ENCODE measurements at regions not wholly inside any gene's neighbourhood (a gene's known extent, or its start where the extent isn't known, plus 50 kb on each side); places are given as distances from the start of the nearest gene placed in this dataset.
"Not testable (repeated sequence)": the region's sequence is repeated elsewhere in the genome, so short reads cannot be mapped to it uniquely, and the experiment has no call there.

DNA sequence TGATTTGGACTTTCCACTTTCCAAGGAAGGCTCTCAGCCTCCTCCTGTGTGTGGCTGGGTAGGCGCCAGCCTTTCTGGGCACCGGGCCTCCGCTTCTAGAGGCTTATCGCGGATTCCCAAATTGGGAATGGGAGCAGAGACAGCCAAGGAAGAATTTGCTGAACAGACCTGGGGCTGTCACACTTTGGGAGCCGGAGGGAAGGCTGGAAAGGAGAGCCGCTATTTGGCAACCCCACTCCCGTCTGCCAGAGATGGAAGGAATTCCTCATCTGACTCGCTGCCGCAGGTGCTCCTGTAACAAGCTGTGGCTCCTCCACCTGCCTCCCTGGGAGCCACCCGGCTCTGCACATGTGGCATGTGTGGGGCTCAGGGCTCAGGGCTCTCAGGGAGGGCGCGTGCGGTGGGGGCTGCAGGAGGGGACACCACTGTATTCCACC, 50.8 kb upstream of the ECHDC3 start:
- DNase-seq (ENCODE audit: low spot score), result no peak

DNA sequence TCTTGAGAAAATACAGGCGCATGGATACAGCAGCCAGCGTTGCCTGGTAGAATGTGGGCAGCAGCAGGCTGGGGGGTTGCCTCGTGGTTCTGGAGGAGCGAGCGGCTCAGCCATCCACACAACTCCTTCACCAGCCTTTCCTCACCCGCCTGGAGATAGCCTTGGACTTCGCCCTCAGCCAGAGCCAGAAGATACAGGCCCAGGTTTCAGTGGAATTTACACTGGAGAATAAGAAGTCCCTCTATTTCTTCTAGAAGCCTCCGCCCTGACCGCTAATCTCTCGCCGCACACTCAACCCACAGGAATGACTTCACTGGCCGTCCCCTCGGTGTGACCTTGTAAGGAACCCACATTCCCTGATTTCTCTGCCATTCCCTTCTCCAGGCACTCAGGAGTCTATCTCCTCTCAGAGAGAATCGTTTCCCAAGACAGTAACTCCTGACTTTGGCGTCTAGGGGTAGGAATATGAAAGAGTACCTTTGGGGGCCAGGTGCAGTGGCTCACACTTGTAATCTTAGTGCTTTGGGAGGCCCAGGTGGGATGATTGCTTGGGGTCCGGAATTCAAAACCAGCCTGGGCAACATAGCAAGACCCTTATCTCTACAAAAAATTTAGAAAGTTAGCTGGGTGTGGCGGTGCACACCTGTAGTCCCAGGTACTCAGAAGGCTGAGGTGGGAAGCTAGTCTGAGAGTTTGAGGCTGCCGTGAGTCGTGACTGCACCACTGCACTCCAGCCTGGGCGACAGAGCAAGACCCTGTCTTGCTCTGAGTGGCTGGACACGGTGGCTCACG, 52.0 kb upstream of the ECHDC3 start:
- DNase-seq (ENCODE audit: low spot score), result no peak

DNA sequence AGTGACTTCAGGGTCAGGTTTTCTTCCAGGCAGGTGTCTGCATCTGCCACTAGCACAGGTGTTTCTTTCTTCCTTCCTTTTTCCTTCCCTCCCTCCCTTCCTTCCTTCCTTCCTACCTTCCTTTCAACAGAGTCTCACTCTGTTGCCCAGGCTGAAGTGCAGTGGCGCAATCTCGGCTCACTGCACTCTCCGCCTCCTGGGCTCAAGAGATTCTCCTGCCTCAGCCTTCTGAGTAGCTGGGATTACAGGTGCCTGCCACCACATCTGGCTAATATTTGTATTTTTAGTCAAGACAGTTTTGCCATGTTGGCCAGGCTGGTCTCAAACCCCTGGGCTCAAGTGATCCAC, 53.8 kb upstream of the ECHDC3 start:
- not testable (repeated sequence) for DNase-seq (ENCODE audit: low spot score)

DNA sequence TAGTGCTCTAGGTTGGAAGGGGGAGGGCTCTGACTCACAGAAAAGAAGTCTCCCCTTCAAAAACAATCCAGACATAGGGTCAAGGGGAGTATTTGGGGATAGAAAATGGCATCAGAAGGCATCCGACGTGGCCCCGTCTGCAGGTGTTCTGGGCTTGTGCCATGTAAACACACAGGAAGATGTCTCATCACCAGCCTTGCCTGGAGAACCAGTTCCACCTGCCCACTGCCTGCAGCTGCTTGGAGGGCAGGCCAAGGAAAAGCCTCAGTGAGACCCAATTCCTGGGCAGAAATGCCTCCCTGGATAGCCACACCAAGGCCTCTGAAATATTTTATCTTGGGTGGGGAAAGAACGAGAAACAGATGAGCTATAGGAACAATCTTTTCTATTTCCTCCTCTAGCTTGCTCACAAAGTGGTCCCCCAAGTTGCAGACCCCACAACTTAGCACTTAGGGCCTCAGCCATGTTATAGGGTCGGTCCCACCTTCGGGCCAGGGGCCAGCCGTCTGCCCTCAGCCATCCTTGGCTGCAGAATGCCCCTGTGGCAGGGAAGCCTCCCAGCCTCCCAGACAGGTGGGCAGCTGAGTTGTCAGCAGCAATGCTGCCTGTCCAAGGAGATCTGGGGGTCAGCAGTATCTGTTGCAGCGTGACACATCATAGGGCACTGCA, 54.3 kb upstream of the ECHDC3 start:
- no peak for DNase-seq (ENCODE audit: low spot score)

DNA sequence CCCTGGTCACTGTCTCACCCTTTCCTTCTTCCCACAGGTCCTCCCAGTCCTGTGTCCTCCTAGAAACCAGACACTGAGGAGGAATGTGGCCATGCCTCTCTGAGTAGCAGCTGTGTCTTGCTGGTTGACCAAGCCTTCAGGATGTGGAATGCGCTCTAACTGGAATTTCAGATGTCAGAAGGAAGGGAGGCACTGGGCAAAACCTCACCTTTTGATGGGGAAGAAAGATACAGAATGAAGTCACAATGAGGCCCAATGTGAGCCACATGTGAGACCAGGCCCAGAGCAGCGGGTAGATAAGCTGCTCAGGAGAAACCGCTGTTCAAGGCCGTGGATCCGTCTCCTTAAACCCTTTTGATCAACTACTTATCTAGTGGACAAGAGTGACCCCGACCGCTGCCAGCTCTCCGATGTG, 54.8 kb upstream of the ECHDC3 start:
- DNase-seq (ENCODE audit: low spot score), result no peak

DNA sequence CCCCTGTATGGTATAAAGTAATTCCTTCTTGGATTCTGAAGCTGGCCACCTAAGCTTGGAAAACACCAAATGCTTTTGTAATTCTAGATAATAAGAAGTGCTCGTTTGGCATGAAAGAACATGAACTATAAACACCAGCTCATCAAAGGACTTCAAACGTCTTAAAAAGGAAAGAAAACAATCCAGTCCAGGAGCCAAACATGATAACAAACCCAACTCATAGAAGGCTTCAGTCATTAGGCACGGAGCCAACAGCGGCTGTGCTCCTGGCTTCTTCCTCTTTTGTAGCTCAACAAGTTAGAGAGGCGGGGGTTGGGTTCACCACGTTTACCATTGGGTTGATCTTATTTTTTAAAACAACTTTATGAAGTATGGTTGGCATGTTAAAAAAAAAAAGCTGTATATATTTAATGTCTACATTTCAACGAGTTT, 56.4 kb upstream of the ECHDC3 start:
- DNase-seq (ENCODE audit: low spot score), result no peak

DNA sequence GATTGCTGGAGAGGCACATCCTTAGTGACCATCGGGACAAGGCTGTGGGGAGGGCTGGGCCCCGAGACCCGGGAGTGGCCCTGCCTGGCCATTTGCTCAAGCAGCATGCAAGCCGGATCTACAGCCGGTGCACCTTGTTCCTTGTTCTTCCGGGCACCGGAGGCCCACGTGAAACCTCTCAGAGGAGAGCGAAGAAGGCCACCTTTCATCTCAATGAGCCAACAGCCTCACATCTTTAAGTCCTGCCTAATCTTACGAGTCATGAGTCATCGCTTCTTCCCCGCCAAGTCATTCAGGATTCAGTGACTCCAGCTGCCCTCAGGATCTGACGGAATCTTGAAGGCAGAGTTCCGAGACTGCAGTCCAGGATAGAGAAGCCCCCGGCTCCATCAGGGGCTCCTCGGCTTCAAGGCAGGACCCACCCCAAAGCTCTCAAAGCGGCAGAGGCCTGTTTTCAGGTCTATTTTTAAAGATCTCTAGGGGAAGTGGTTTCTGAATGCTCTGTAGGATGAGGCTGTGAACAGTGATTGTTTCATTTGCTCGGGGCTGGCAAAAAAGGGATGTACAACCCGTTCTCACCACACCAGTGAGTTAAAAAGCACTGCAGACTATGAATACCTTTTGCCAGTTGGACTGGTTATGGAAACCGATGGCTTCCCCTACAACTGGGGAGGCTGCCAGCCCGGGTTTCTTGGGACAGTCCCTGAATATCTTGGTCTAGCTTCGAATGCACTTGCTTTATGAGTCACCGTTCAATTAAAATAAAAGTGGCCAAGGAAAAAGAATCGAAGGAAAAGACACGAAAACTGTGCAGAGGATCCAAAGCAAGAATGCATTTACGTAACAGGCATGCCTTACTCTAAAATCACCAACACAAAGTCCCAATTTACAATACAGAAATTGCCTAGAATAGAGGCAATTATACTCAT, 57.2 kb upstream of the ECHDC3 start:
- DNase-seq (ENCODE audit: low spot score), result no peak

DNA sequence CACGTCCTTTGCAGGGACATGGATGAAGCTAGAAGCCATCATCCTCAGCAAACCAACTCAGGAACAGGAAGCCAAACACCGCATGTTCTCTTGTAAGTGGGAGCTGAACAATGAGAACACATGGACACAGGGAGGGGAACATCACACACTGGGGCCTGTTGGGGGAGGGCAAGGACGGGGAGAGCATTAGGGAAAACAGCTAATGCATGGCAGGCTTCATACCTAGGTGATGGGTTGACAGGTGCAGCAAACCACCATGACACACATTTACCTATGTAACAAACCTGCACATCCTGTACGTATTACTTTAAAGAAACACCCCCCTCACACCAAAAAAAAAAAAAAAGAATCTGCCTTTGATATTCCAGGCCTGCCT, 57.9 kb upstream of the ECHDC3 start:
- not testable (repeated sequence) for DNase-seq (ENCODE audit: low spot score)

DNA sequence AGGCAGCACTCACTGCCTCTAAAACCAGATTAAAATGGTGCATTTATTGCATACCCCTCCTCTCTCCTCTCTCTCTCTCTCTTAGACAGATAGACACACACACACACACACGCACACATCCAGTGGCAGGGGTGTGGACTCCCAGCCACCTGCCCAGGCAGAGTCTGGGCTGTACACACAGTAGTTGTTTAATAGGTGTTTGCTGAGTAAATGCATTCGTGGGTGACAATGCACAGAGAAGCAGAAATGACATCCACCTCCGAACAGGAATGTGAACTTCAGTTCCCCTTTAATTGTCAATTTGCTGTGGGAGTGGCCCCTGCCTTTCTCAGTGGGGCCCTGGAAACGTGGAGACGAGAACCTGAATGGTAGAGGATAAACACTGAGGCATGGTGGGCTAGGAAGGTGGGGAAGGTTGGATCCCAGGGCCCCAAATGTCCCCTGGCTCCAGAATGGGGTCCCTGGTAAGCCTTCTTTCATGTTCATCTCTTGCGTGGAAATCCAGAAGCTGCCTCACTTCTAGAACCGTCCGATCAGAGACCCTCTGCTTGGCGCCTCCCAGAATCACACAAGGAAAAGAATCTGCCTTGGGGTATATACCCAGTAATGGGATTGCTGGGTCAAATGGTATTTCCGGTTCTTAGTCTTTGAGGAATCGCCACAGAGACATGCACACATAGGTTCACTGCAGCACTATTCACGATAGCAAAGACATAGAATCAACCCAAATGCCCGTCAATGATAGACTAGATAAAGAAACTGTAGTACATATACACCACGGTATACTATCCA, 58.5 kb upstream of the ECHDC3 start:
- no peak for DNase-seq (ENCODE audit: low spot score)

DNA sequence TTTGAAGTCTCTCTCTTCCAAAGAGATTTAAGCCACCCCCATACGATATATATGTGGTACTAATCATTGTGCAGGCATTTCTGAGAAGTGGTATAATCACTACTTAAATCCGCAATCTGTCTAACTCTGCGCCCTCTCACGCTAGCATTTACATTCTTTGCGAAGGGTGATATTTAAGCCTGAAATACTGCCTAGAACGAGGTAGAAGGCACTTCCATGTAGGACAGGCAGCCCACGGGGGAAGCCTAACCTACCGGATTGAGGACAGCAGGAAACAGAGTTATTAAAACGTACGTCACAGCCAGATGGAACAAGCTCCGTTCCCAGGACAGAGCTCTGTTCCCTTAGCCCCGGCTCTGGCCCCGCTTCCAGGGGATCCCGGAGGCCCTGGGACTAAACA, 59.3 kb upstream of the ECHDC3 start:
- DNase-seq (ENCODE audit: low spot score), result peak; percentile 48

DNA sequence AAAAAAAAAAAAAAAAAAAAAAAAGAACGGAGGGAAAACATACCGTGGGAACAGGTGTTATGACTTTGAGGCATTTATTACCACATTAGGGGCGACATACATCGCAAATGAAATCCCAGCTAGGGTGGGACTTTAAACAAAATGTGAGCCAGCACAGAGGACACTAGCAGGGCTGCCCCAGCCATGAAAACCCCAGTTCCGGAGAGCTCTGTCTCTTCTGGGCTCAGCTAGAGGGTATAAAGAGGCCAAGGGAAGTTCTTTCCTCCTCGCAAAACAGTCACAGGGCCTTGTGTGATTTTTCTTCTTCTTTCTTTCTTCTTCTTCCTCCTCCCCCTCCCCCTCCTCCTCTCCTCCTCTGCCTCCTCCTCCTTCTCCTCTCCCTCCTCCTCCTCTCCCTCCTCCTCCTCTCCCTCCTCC, 59.9 kb upstream of the ECHDC3 start:
- no peak for DNase-seq (ENCODE audit: low spot score)

DNA sequence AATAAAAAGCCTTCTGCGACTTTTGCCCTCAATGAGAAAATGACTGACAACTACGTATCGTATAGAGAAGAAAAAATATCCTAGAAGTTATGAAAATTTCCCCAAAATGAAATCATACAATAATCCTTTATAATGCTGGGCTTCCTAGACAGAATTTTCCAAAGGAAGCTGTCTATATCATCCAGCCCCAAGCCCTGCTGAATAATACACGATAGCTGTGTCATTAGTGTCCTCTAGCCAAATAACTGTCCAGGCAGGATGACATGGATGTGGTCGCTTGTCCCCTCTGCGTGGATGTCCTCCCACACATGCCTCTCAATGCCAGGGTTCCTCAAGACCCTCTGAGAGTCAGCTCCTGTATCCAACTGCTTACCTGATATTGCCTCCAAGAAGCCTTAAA, 61.7 kb upstream of the ECHDC3 start:
- DNase-seq (ENCODE audit: low spot score), result no peak

DNA sequence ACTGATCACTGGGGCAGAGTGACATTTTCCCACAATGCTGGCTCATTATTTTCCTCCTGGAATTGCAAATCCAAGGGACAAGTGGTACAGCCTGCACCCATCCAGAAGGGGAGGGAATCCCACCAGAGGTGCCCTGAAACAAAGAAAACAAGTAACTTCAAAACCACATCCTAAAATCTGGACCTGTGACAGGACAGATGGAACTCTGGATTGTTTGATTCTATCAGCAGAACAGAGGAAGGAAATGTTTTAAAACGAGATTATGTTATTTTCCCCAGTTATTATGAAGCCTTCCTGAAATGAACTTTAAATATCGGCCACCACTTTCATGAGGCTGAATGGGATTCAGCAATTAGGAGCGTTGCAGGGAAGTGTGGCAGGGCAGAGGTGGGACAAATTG, 62.2 kb upstream of the ECHDC3 start:
- DNase-seq (ENCODE audit: low spot score), result no peak

DNA sequence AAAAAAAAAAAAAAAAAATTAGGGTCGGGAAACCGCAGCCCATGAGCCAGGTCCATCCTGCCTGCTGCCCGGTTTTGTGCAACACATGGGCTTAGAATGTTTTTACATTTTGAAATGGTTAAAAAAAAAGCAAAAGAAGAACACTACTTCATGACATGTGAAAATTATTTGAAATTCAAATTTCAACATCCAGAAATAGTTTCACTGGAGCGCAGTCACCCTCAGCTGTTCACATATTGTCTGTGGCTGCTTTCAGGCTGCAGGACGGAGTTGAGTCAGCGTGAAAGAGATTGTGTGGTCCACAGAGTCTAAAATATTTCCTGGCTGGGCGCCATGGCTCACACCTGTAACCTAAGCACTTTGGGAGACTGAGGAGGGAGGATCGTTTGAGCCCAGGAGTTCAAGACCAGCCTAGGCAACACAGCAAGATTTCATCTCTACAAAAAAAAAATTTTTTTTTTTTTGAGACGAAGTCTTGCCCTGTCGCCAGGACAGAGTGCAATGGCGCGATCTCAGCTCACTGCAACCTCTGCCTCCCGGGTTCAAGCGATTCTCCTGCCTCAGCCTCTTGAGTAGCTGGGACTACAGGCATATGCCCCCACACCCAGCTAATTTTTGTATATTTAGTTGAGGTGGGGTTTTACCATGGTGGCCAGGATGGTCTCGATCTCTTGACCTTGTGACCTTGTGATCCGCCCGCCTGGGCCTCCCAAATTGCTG, 63.9 kb upstream of the ECHDC3 start:
- DNase-seq (ENCODE audit: low spot score), result no peak

DNA sequence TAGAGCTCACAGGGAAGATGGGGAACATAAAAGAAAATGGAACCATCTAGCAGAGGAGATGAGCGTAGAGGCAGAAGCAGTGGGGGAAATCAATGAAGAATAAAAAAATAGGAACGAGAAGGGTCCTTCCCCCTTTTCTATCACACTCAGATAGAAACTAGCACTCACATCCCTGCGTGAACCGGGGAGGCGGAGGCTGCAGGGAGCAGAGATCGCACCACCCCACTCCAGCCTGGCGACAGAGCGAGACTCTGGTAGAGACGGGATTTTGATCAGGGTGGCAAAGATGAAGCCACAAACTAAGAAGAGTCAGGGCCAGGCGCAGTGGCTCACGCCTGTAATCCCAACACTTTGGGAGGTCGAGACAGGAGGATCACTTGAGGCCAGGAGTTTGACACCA, 64.7 kb upstream of the ECHDC3 start:
- DNase-seq (ENCODE audit: low spot score), result no peak

DNA sequence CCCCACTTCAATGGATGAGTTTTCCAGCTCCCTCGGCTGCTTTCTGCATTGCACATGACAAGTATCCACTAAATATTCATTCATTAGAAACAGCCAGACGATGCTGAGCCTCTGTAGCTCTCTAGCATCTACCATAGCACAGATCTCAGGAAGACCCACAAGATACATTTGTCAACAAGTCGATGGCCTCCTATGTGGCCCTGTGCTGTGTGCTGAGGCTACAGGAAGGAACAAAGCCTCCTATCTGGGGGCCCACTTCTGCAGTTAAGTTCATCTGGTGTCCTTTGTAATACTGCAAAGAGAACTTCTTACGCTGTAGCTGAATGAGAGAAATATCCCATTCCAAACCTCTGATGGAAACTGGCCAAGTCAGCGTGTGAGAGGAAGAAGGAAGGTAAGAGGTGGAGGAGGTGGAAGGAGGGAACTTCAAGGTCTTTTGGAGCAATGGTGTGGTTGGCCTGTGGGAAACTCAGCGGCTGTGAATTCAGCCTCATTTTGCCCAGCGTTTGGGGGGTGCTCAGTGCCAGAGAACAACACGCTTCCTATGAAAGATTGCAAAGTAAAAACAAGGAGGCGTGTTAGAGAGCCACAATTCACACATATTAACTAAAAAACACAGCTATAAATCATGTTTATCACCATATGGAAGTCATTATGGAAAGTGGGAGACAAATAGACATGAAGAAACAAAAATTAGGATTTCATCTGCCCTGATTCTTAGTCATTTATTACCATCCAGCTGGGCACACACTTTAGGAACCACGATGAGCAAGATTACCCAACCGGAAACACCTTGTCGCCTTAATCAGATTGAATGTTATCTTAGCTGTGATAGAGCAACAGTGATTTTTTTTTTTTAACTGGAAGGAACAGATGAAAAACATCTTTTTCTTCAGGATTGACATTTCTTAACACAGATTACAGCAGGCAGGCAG, 62.2 kb upstream of the USP6NL start:
- no peak for DNase-seq (ENCODE audit: low spot score)

DNA sequence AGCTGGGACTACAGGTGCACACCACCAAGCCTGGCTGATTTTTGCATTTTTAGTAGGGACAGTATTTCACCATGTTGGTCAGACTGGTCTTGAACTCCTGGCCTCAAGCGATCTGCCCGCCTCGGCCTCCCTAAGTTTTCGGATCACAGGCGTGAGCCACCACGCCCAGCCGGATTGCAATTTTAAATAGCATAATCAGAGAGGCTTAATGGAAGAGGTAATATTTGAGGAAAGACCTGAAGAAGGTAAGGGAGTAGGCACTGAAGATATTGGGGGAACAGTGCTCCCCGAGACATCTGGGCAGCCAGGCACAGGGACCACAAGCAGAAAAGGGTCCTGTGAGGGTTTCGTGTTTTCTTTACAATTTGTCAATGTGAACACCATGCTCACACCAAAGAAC, 61.4 kb upstream of the USP6NL start:
- no peak for DNase-seq (ENCODE audit: low spot score)

DNA sequence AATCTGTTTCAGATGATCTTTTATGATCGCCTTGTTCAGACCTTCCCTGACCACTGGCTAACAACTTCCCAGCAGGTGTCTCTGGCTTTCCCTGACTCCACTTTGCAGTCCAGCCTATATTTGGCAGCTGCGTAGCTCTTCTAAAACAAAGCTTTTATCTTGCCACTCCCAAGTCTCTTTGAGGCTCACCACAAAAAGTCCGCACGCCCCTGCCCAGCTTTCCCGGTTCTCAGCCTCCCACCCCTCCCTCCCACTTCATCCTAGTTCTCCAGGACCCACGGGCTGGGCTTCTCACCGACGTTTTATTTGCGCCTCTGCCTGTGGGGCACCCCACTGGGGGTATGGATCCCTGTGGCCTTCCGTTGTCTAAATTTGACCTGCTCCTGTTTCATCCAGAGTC, 58.9 kb upstream of the USP6NL start:
- DNase-seq (ENCODE audit: low spot score), result no peak

DNA sequence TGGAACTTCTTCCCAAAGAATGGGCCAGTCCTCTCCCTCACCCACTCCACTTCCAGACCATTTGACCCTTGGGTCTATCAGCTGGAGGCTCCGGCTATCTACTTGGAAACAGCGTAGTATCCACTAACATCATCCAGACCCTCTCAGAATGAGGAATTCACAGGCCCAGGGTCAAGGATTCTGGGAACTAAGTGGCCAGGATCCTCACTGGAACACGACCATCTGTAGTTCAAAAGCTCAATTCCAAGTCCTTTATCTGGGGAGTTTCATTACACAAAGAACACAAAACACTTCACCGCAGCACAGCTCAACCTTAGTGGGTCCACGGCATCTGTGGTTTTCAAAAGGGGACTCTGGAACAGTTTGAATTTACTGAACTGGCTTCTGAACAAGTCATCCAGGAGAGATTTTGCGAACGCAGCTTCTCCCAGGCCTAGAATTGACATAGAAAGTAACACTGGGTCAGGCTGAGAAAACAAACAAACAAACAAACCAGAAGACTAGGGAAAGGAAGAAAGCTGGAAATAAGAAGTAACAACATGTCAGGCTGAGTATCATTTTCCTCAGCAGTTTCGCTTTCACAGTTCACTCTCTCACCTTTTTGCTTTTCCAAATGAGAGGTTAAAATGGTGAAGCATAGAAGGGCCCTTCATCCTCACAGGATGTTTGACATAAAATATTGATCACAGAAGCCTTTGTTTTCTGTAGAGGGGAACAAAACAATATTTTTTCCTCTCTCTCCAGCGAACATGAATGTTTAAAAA, 57.6 kb upstream of the USP6NL start:
- no peak for DNase-seq (ENCODE audit: low spot score)

All from D341Med (cell line).